GM10266 (cell line): ENCODE measurements at regions not wholly inside any gene's neighbourhood (a gene's known extent, or its start where the extent isn't known, plus 50 kb on each side); places are given as distances from the start of the nearest gene placed in this dataset.
A peak's percentile ranks its signal among the peaks of the same experiment; 100 is the strongest.

Experiments
- DNase-seq: peaks from one replicate; pipeline ENCODE4 v3.0.0; 2012; ENCODE audit errors: extremely low spot score
- CTCF ChIP-seq: IDR thresholded peaks from 2 replicates; pipeline ENCODE4 v1.5.1; 2012; ENCODE audit warnings: mild to moderate bottlenecking, low read depth; ENCODE audit not compliant: control insufficient read depth, insufficient read depth; ENCODE audit errors: missing control alignments

- DNase-seq = peak; percentile 35
- peak; percentile 57 for TF ChIP-seq CTCF
Measured at GRCh38 chr5:159444441-159445082, 114.3 kb upstream of the IL12B start.

- TF ChIP-seq CTCF = no peak
Measured at GRCh38 chr5:159447116-159447515, 116.8 kb upstream of the IL12B start.

GRCh38 chr5:159448841-159449407 lies 118.6 kb upstream of the IL12B start:
- no peak for DNase-seq
- no peak for TF ChIP-seq CTCF

More at GRCh38 chr5:159447116-159447515, 116.8 kb upstream of the IL12B start:
- DNase-seq = no peak

- TF ChIP-seq CTCF = no peak
- no peak for DNase-seq
Measured at GRCh38 chr5:159449925-159450324, 119.6 kb upstream of the IL12B start.

GRCh38 chr5:159450417-159450816 lies 120.1 kb upstream of the IL12B start:
- no peak for DNase-seq
- TF ChIP-seq CTCF = no peak

GRCh38 chr5:159451197-159452052 lies 121.1 kb upstream of the IL12B start:
- DNase-seq = no peak
- no peak for TF ChIP-seq CTCF
